Suprapubic skin (tissue), 4 donors: ENCODE measurements at regions not wholly inside any gene's neighbourhood (a gene's known extent, or its start where the extent isn't known, plus 50 kb on each side); places are given as distances from the start of the nearest gene placed in this dataset.

Experiments used
- DNase-seq, 2 donors: peaks; one replicate each; pipeline ENCODE4 v3.0.0-alpha.2; 2019; ENCODE audit warnings: low spot score in 2 of 2
- H3K27ac ChIP-seq: fragments of 200-600 bp; sonication (generic); one replicate; pipeline ENCODE4 v1.5.1; 2019
- H3K27me3 ChIP-seq: fragments of 200-600 bp; sonication (generic); one replicate; pipeline ENCODE4 v1.5.1; 2019
- H3K36me3 ChIP-seq: fragments of 200-600 bp; sonication (generic); one replicate; pipeline ENCODE4 v1.5.1; 2019
- H3K4me1 ChIP-seq: fragments of 200-600 bp; sonication (generic); one replicate; pipeline ENCODE4 v1.5.1; 2019
- H3K4me3 ChIP-seq: fragments of 200-600 bp; sonication (generic); one replicate; pipeline ENCODE4 v1.5.1; 2019; ENCODE audit warnings: mild to moderate bottlenecking
- H3K9me3 ChIP-seq: fragments of 200-600 bp; sonication (generic); one replicate; pipeline ENCODE4 v1.5.1; 2019
- CTCF ChIP-seq, 2 donors: fragments of 200-600 bp in 1 of 2; fragments of 450-650 bp in 1 of 2; sonication (generic) in 1 of 2; IDR thresholded peaks; one replicate each; pipeline ENCODE4 v1.5.1; 2016 to 2019; ENCODE audit warnings: antibody characterized with exemption in 2 of 2, mild to moderate bottlenecking in 1 of 2, moderate library complexity in 1 of 2
- EP300 ChIP-seq: sonication (generic); formaldehyde crosslinking; IDR thresholded peaks from one replicate; pipeline ENCODE4 v1.6.1; 2017; ENCODE audit warnings: antibody characterized with exemption
- POLR2A ChIP-seq, 2 donors: fragments of 450-650 bp; IDR thresholded peaks; one replicate each; pipeline ENCODE4 v1.6.1; 2017; ENCODE audit warnings: antibody characterized with exemption in 2 of 2, mild to moderate bottlenecking in 2 of 2, moderate library complexity in 2 of 2
- POLR2AphosphoS5 ChIP-seq, 3 donors: sonication (generic); formaldehyde crosslinking; IDR thresholded peaks; one replicate each; pipeline ENCODE4 v1.6.1; 2017; ENCODE audit warnings: antibody characterized with exemption in 3 of 3
- whole genome bisulfite sequencing: methylation state at CpG from one replicate; pipeline ENCODE4 v1.1.5; 2018; 5-methylcytosine and 5-hydroxymethylcytosine counted together

GRCh38 chr19:28430214-28430613, 782.7 kb downstream of the UQCRFS1 start:
- H3K27ac ChIP-seq: no peak overlapping the region
- DNase-seq: no peak
- H3K9me3 ChIP-seq: no peaks in the 10 kb centered on the region
- no peaks in the 10 kb centered on the region for H3K4me1 ChIP-seq
- WGBS: 78% methylated on average over 2 of the region's 2 CpGs
- H3K36me3 ChIP-seq: no peaks in the 10 kb centered on the region
- H3K4me3 ChIP-seq: no peak overlapping the region
- no peaks in the 10 kb centered on the region for H3K27me3 ChIP-seq
- TF ChIP-seq POLR2A (IDR thresholded peaks at IDR 0.05) (no peak), EP300 (no peak), CTCF (IDR thresholded peaks at IDR 0.05) (no peak), POLR2AphosphoS5 (IDR thresholded peaks at IDR 0.05) (no peak)

GRCh38 chr19:28429356-28429755, 783.6 kb downstream of the UQCRFS1 start:
- no peak for DNase-seq
- no peak overlapping the region for H3K4me3 ChIP-seq
- TF ChIP-seq CTCF (IDR thresholded peaks at IDR 0.05) (no peak), POLR2A (IDR thresholded peaks at IDR 0.05) (no peak), EP300 (no peak), POLR2AphosphoS5 (IDR thresholded peaks at IDR 0.05) (no peak)
- H3K27me3 ChIP-seq: no peaks in the 10 kb centered on the region
- H3K9me3 ChIP-seq: no peaks in the 10 kb centered on the region
- 97% methylated on average over 3 of the region's 3 CpGs for WGBS
- no peaks in the 10 kb centered on the region for H3K36me3 ChIP-seq
- H3K4me1 ChIP-seq: no peaks in the 10 kb centered on the region
- no peak overlapping the region for H3K27ac ChIP-seq

GRCh38 chr19:28428663-28429348, 784.1 kb downstream of the UQCRFS1 start:
- Histone ChIP-seq H3K4me3 (no peak overlapping the region), H3K9me3 (no peaks in the 10 kb centered on the region), H3K27ac (no peak overlapping the region), H3K27me3 (no peaks in the 10 kb centered on the region), H3K4me1 (no peaks in the 10 kb centered on the region), H3K36me3 (no peaks in the 10 kb centered on the region)
- TF ChIP-seq CTCF (IDR thresholded peaks at IDR 0.05): no peak
- no peak for TF ChIP-seq POLR2AphosphoS5 (IDR thresholded peaks at IDR 0.05)
- TF ChIP-seq EP300: no peak
- no peak for TF ChIP-seq POLR2A (IDR thresholded peaks at IDR 0.05)
- 75% methylated on average over 7 of the region's 7 CpGs for WGBS
- DNase-seq: no peak

- no peaks in the 10 kb centered on the region for H3K4me1 ChIP-seq
- 68% methylated on average over 10 of the region's 10 CpGs for WGBS
- no peaks in the 10 kb centered on the region for H3K36me3 ChIP-seq
- DNase-seq: no peak
- H3K27me3 ChIP-seq: peaks cover 5% of the 10 kb centered on the region
- H3K4me3 ChIP-seq: no peak overlapping the region
- TF ChIP-seq EP300 (no peak), POLR2A (IDR thresholded peaks at IDR 0.05) (no peak), CTCF (IDR thresholded peaks at IDR 0.05) (no peak), POLR2AphosphoS5 (IDR thresholded peaks at IDR 0.05) (no peak)
- H3K9me3 ChIP-seq: no peaks in the 10 kb centered on the region
- H3K27ac ChIP-seq: no peak overlapping the region
Measured at GRCh38 chr19:28427376-28428083, 785.4 kb downstream of the UQCRFS1 start.

- 53% methylated on average over 4 of the region's 4 CpGs for WGBS
- H3K27ac ChIP-seq: no peak overlapping the region
Measured at GRCh38 chr19:28426730-28427225, 786.2 kb downstream of the UQCRFS1 start.

More at GRCh38 chr19:28426730-28427225, 786.2 kb downstream of the UQCRFS1 start:
- no peak overlapping the region for H3K4me3 ChIP-seq
- H3K4me1 ChIP-seq: no peaks in the 10 kb centered on the region
- no peak for DNase-seq
- H3K27me3 ChIP-seq: peaks cover 5% of the 10 kb centered on the region
- TF ChIP-seq POLR2A (IDR thresholded peaks at IDR 0.05) (no peak), EP300 (no peak), POLR2AphosphoS5 (IDR thresholded peaks at IDR 0.05) (no peak), CTCF (IDR thresholded peaks at IDR 0.05) (no peak)
- no peaks in the 10 kb centered on the region for H3K9me3 ChIP-seq
- no peaks in the 10 kb centered on the region for H3K36me3 ChIP-seq
